Trophoblast cell (in vitro differentiated cells and primary cell): ENCODE measurements at regions not wholly inside any gene's neighbourhood (a gene's known extent, or its start where the extent isn't known, plus 50 kb on each side); places are given as distances from the start of the nearest gene placed in this dataset.
"Not testable (repeated sequence)": the region's sequence is repeated elsewhere in the genome, so short reads cannot be mapped to it uniquely, and the experiment has no call there.

Source experiments
- DNase-seq, 2 donors: peaks; one replicate each; pipeline ENCODE4 v3.0.0-alpha.2; 2016
- H2AFZ ChIP-seq: 2 replicates; pipeline ENCODE4 v1.6.1; 2013; ENCODE audit warnings: low read length, moderate library complexity, mild to moderate bottlenecking; ENCODE audit not compliant: insufficient read depth, poor library complexity
- H2AK5ac ChIP-seq: 2 replicates; pipeline ENCODE4 v1.6.1; 2013; ENCODE audit warnings: mild to moderate bottlenecking, low read length
- H2BK120ac ChIP-seq: 2 replicates; pipeline ENCODE4 v1.6.1; 2013; ENCODE audit warnings: low read length, mild to moderate bottlenecking, moderate library complexity; ENCODE audit not compliant: insufficient read depth, poor library complexity
- H2BK12ac ChIP-seq: 2 replicates; pipeline ENCODE4 v1.6.1; 2013; ENCODE audit warnings: mild to moderate bottlenecking, low read length, moderate library complexity
- H2BK5ac ChIP-seq: 2 replicates; pipeline ENCODE4 v1.6.1; 2013; ENCODE audit warnings: low read length, low read depth, moderate library complexity, mild to moderate bottlenecking; ENCODE audit not compliant: poor library complexity
- H3K14ac ChIP-seq: 2 replicates; pipeline ENCODE4 v1.6.1; 2013; ENCODE audit warnings: mild to moderate bottlenecking, low read length
- H3K18ac ChIP-seq: 2 replicates; pipeline ENCODE4 v1.6.1; 2013; ENCODE audit warnings: mild to moderate bottlenecking, low read length
- H3K23ac ChIP-seq: 2 replicates; pipeline ENCODE4 v1.6.1; 2013; ENCODE audit warnings: low read length
- H3K27ac ChIP-seq: 2 replicates; pipeline ENCODE4 v1.5.1; 2013; ENCODE audit warnings: low read depth, mild to moderate bottlenecking, inconsistent platforms, low read length, moderate library complexity
- H3K27me3 ChIP-seq: 2 replicates; pipeline ENCODE4 v1.6.1; 2013; ENCODE audit warnings: inconsistent platforms, mild to moderate bottlenecking, low read length, moderate library complexity; ENCODE audit not compliant: insufficient read depth
- H3K36me3 ChIP-seq, 2 experiments: 1 replicate in 1 of 2; 2 replicates in 1 of 2; pipeline ENCODE4 v1.6.1; 2013; ENCODE audit warnings: low read length in 2 of 2, mild to moderate bottlenecking in 2 of 2, moderate library complexity in 1 of 2; ENCODE audit not compliant: insufficient read depth in 2 of 2, control insufficient read depth in 1 of 2
- H3K4ac ChIP-seq: 2 replicates; pipeline ENCODE4 v1.6.1; 2013; ENCODE audit warnings: low read depth, mild to moderate bottlenecking, low read length, moderate library complexity
- H3K4me1 ChIP-seq, 2 experiments: 1 replicate in 1 of 2; 2 replicates in 1 of 2; pipeline ENCODE4 v1.6.1; 2013; ENCODE audit warnings: low read length in 2 of 2, mild to moderate bottlenecking in 2 of 2, moderate library complexity in 1 of 2; ENCODE audit not compliant: insufficient read depth in 2 of 2, control insufficient read depth in 1 of 2
- H3K4me2 ChIP-seq: 2 replicates; pipeline ENCODE4 v1.6.1; 2013; ENCODE audit warnings: inconsistent platforms, mild to moderate bottlenecking, low read length, moderate library complexity
- H3K4me3 ChIP-seq: 2 replicates; pipeline ENCODE4 v1.5.1; 2013; ENCODE audit warnings: mild to moderate bottlenecking, low read depth, low read length, inconsistent platforms
- H3K79me1 ChIP-seq: one replicate; pipeline ENCODE4 v1.6.1; 2013; ENCODE audit warnings: low read length
- H3K79me2 ChIP-seq: 2 replicates; pipeline ENCODE4 v1.6.1; 2013; ENCODE audit warnings: low read length, mild to moderate bottlenecking; ENCODE audit not compliant: control insufficient read depth, insufficient read depth, poor library complexity
- H3K9ac ChIP-seq: 2 replicates; pipeline ENCODE4 v1.6.1; 2013; ENCODE audit warnings: mild to moderate bottlenecking, low read length
- H3K9me3 ChIP-seq: 2 replicates; pipeline ENCODE4 v1.6.1; 2013; ENCODE audit warnings: low read depth, mild to moderate bottlenecking, control low read depth, inconsistent platforms, low read length; ENCODE audit not compliant: insufficient read depth
- H4K12ac ChIP-seq: 2 replicates; pipeline ENCODE4 v1.6.1; 2013; ENCODE audit warnings: low read depth, mild to moderate bottlenecking, low read length, moderate library complexity
- H4K8ac ChIP-seq: 2 replicates; pipeline ENCODE4 v1.6.1; 2013; ENCODE audit warnings: low read depth, mild to moderate bottlenecking, low read length, moderate library complexity
- H4K91ac ChIP-seq: one replicate; pipeline ENCODE4 v1.6.1; 2013; ENCODE audit warnings: low read depth, mild to moderate bottlenecking, low read length, moderate library complexity
- WGBS: extraction: QIAGEN DNeasy Blood & Tissue Kit; methylation state at CpG from one replicate; pipeline ENCODE4 v1.1.7; 2013; ENCODE audit warnings: missing lambda C conversion rate; ENCODE audit not compliant: insufficient read length, insufficient coverage; ENCODE audit errors: extremely low coverage; 5-methylcytosine and 5-hydroxymethylcytosine counted together

DNA sequence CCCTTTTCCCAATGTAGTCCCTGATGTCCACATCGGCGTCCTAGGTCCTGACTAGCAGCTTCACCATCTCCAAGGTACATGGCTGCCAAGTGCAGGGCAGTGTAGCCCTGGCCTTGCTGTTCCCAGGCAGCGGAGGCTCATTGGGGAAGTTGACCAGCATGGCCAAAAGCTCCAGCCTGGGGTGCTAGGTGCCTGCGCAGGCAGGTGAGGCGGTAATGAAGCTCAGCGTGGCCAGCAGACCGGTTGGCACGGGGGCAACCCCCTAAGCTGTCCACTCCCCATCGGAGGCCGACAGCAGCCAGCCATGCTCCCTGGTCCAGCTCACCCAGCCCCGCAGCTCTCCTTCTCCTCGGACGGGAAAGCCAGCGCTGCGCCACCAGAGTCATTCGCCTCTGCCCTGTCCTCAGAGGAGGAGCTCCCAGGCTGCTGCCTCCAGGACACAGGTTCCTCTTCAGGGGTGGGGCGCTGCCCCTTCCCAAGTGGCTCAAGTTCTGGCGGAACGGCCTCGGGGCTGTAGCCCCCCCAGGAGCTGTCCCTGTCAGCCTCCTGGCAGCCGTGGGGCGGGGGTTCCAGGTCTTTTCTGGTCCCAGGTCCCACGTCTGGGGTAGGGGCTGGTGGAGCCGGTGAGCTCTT lies 1218.2 kb downstream of the FOXD4L5 start:
- H3K4ac ChIP-seq: no peak overlapping the region
- H2BK120ac ChIP-seq: no peak overlapping the region
- no peaks in the 10 kb centered on the region for H3K27me3 ChIP-seq
- no peak overlapping the region for H3K4me2 ChIP-seq
- no peak overlapping the region for H2AK5ac ChIP-seq
- no peak overlapping the region for H4K91ac ChIP-seq
- no peak overlapping the region for H3K27ac ChIP-seq
- no peak overlapping the region for H2BK5ac ChIP-seq
- peaks cover 18% of the 10 kb centered on the region for H3K9me3 ChIP-seq
- no CpG with 5 or more reads among the region's 24 CpGs for WGBS
- no peaks in the 10 kb centered on the region for H3K79me2 ChIP-seq
- H3K4me1 ChIP-seq: no peaks in the 10 kb centered on the region
- H4K8ac ChIP-seq: no peak overlapping the region
- H2AFZ ChIP-seq: no peak overlapping the region
- H4K12ac ChIP-seq: no peak overlapping the region
- no peak overlapping the region for H3K18ac ChIP-seq
- H3K36me3 ChIP-seq: no peaks in the 10 kb centered on the region
- no peak overlapping the region for H3K4me3 ChIP-seq
- no peak overlapping the region for H2BK12ac ChIP-seq
- no peaks in the 10 kb centered on the region for H3K79me1 ChIP-seq
- no peak overlapping the region for H3K14ac ChIP-seq
- no peak overlapping the region for H3K9ac ChIP-seq
- H3K23ac ChIP-seq: no peak overlapping the region
- no peak for DNase-seq

- H3K9me3 ChIP-seq: peaks cover 2% of the 10 kb centered on the region
- H2BK12ac ChIP-seq: no peak overlapping the region
- no peak overlapping the region for H2BK120ac ChIP-seq
- no peak overlapping the region for H4K12ac ChIP-seq
- WGBS: no CpG with 5 or more reads among the region's 7 CpGs
- no peak overlapping the region for H2BK5ac ChIP-seq
- no peak overlapping the region for H3K4ac ChIP-seq
- H3K4me1 ChIP-seq: no peaks in the 10 kb centered on the region
- H2AK5ac ChIP-seq: no peak overlapping the region
- no peak for DNase-seq
- H3K14ac ChIP-seq: no peak overlapping the region
- H3K9ac ChIP-seq: no peak overlapping the region
- H3K79me2 ChIP-seq: no peaks in the 10 kb centered on the region
- H3K27ac ChIP-seq: no peak overlapping the region
- H3K23ac ChIP-seq: no peak overlapping the region
- no peak overlapping the region for H4K91ac ChIP-seq
- H3K4me3 ChIP-seq: no peak overlapping the region
- H3K36me3 ChIP-seq: no peaks in the 10 kb centered on the region
- no peaks in the 10 kb centered on the region for H3K79me1 ChIP-seq
- H3K4me2 ChIP-seq: no peak overlapping the region
- no peaks in the 10 kb centered on the region for H3K27me3 ChIP-seq
- no peak overlapping the region for H2AFZ ChIP-seq
- H4K8ac ChIP-seq: no peak overlapping the region
- H3K18ac ChIP-seq: no peak overlapping the region
Observed at GRCh38 chr9:64061013-64061627, 1223.9 kb downstream of the FOXD4L5 start.

DNA sequence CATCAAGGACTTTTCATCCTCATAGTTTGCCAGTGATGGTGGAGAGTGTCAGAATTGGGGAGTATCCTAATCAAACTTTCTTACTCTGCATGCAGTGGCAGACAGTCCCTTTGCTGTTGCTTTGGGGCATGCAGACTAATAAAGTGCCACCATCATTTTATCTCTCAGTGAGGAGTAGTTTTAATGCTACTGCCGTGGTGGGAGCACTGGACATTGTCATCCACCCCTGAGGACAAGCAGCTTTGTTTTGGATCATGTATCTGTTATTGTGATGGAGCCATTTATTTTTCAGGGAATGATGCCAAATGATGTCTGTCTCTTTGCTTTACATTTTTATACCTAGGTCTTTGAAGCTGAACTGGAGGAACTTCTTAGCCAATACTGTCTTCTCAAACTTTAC lies 1226.9 kb downstream of the FOXD4L5 start:
- H2BK5ac ChIP-seq, H4K8ac ChIP-seq, H3K18ac ChIP-seq: not testable (repeated sequence)

DNA sequence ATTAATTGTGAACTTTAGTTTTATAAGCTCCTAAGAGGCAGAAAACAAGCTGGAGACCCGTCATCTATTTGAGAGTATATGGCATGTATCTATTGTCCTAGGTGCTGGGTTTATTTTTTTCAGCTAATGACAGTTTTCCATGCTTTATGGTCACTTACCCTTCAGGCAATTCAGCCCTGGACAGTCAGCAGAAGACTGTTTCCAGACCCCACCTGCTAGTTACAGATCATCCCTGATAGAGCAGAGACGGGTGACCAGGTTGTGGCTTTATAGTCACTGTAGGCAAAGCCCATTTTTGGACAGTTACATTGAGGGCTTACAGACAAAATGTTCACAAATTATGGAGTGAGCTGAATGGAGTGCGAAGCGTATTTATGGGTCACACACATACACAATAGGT lies 1227.5 kb downstream of the FOXD4L5 start:
- H2BK5ac ChIP-seq: no peak overlapping the region
- no peaks in the 10 kb centered on the region for H3K79me1 ChIP-seq
- H2BK120ac ChIP-seq: no peak overlapping the region
- H3K4me1 ChIP-seq: no peaks in the 10 kb centered on the region
- H3K4me3 ChIP-seq: no peak overlapping the region
- peaks cover 4% of the 10 kb centered on the region for H3K9me3 ChIP-seq
- no peak overlapping the region for H2BK12ac ChIP-seq
- no peak overlapping the region for H4K8ac ChIP-seq
- H3K27ac ChIP-seq: no peak overlapping the region
- no CpG with 5 or more reads among the region's 4 CpGs for WGBS
- H4K91ac ChIP-seq: no peak overlapping the region
- no peak overlapping the region for H3K14ac ChIP-seq
- no peaks in the 10 kb centered on the region for H3K27me3 ChIP-seq
- no peak overlapping the region for H3K4ac ChIP-seq
- no peak overlapping the region for H2AK5ac ChIP-seq
- H3K9ac ChIP-seq: no peak overlapping the region
- H3K4me2 ChIP-seq: no peak overlapping the region
- no peak overlapping the region for H4K12ac ChIP-seq
- no peak for DNase-seq
- H2AFZ ChIP-seq: no peak overlapping the region
- H3K23ac ChIP-seq: no peak overlapping the region
- no peaks in the 10 kb centered on the region for H3K79me2 ChIP-seq
- no peak overlapping the region for H3K18ac ChIP-seq
- no peaks in the 10 kb centered on the region for H3K36me3 ChIP-seq

More for the DNA sequence above, 1226.9 kb downstream of the FOXD4L5 start:
- not testable (repeated sequence) for H4K91ac ChIP-seq, H3K27me3 ChIP-seq, DNase-seq, H3K79me1 ChIP-seq, H3K14ac ChIP-seq, H4K12ac ChIP-seq, H3K9ac ChIP-seq, H3K23ac ChIP-seq, H3K4me3 ChIP-seq, H3K4me2 ChIP-seq, H3K79me2 ChIP-seq, H3K9me3 ChIP-seq, H3K4ac ChIP-seq, H2BK12ac ChIP-seq, H2BK120ac ChIP-seq, H3K27ac ChIP-seq, H3K4me1 ChIP-seq, H2AK5ac ChIP-seq, H2AFZ ChIP-seq, H3K36me3 ChIP-seq
- no CpG with 5 or more reads among the region's 1 CpG for WGBS
